ENCODE measurements at regions not wholly inside any gene's neighbourhood (a gene's known extent, or its start where the extent isn't known, plus 50 kb on each side); places are given as distances from the start of the nearest gene placed in this dataset.
"Not testable (repeated sequence)": the region's sequence is repeated elsewhere in the genome, so short reads cannot be mapped to it uniquely, and the experiment has no call there.

GRCh38 chrX:1888305-1888704 lies 273.4 kb downstream of the ASMT start:
- TF ChIP-seq POLR2AphosphoS5 (IDR thresholded peaks at IDR 0.05; ENCODE audit: low read depth, low read length); TAF1 (IDR thresholded peaks at IDR 0.05; ENCODE audit: borderline replicate concordance, low read depth, low read length): not testable (repeated sequence)

Data from GM12892 (cell line).